ENCODE measurements at regions not wholly inside any gene's neighbourhood (a gene's known extent, or its start where the extent isn't known, plus 50 kb on each side); places are given as distances from the start of the nearest gene placed in this dataset.

DNA sequence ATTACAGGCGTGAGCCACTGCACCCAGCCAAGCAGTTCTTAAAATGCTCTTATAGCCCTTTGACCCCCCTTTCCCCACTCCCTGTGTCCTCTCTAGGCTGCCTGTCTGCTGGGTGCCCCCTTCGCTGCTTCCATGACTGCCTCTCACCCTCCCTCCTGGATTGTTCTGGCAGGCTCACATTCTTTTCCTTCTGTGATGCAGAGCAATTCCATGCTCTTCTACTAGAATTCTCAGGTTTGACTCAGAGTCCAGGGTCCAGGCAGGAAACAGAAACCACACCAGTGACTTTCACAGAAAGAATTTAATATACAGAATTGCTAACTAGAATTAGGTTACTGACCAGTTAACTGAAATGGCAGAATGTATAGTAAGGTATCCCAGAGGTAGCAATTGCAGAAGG, 244.8 kb downstream of the BAMBI start:
- no peak for DNase-seq (ENCODE audit: low read depth in 2 of 3, low spot score in 1 of 3)

GRCh38 chr10:28922861-28923260, 245.5 kb downstream of the BAMBI start:
- DNase-seq (ENCODE audit: low read depth in 2 of 3, low spot score in 1 of 3) = no peak

DNA sequence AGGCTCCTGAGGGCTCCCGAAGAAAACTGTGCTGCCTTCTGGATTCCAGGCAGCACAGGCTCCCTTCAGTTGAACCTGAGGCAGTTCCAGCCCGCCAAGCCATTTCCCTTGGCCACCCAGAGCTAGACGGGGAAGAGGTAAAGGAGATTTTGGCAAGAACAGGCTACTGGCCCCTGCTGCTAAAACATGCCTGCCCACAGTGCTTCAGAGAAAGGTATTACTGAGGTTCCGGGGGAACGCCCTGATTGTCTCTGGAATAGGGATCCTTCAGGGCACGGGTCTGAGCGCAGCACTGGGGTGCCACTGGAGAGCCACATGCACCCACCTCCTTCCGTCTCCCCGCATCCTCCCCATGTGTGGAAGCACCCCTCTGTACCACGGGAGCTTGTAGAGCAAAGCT, 247.4 kb downstream of the BAMBI start:
- DNase-seq (ENCODE audit: low read depth in 2 of 3, low spot score in 1 of 3) = no peak

DNA sequence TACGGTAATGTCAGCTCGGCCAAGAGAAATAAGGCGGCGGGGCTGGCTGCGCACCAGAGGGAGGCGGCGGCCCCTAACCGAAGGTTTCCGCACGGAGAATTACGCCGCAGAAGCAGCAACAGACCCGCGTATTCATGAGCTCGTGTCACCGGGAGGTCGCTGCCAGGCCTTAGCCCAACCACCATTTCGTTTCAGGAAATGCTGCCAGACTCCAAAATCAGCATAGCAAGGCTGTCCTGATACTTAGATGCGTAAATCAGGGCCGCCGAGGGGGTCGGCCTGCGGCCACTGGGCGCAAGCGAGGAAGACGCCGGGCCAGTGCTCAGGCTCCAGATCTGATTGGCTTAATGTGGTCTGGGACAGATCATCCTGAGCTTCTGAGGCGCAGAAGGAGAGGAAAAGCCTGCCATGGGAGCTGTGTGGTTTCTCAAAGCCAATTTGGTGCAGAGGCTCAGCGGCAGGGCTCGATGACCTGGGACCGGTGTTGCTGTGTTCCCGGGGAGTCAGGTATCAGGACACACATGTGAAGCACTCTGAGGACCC, 247.9 kb downstream of the BAMBI start:
- no peak for DNase-seq (ENCODE audit: low read depth in 2 of 3, low spot score in 1 of 3)

DNA sequence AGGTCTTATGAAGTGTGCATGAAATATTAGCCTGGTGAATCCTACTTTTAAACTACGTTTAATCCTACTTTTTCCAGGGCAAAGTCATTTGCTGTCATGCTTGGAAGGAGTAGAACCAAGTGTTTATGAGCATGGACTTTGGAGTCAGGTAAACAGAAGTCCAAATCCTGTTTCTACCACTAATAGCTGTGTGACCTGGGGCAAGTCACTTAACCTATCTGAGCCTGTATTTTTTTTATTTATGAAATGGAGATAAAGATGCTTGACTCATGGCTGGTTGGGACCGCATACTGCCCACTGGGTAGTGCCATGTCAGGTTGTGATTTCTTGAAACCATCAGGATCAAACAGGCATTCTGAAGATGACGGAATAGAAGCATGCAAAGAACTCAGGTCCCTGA, 249.6 kb downstream of the BAMBI start:
- no peak for DNase-seq (ENCODE audit: low read depth in 2 of 3, low spot score in 1 of 3)

GRCh38 chr10:28928484-28928883, 251.2 kb downstream of the BAMBI start:
- DNase-seq (ENCODE audit: low read depth in 2 of 3, low spot score in 1 of 3) = no peak

GRCh38 chr10:28929942-28930341, 252.6 kb downstream of the BAMBI start:
- no peak for DNase-seq (ENCODE audit: low read depth in 2 of 3, low spot score in 1 of 3)

DNA sequence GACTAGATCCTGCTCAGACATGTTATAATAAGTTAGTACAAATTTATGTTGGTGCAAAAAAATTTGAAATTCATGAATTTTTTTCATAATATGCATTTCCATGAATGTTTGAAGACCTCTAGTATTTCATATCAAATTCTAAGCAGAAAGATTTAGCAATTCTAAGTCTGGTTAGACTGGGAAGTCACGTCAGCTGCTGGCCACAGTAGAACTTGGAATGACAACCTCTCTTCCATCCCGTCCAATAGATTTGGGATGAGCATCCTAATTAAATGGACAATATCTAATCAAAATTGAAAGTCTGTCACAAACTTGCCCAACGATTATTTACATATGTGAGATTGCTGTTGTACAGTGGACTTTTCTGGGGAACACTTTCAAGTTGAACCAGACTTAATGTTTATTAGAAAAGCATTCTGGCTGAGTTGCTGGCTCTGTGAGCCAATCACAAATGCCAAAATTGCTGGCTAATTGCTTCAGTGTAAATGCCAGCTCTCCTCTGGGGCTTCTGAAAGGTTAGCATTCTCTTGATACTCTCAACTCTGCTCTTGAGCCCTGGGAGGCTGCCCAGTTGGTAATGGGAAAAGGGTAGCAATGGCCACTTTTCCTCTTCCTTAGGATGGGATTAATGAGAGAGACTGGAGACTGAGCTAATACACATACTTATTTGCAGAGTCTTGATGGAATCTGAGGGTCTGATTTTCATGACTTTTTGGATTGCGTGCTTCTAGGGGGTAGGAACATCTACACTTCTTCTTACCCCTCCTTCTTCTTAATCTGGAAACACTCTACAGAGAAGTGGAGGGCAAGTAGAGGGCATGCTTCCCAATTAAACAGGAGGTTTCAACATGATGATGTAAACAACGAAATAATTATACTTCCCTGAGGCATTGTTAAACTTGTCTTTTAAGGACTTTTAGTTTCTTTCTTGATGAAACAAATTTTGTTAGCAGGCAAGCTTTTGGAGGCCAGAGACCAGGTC, 253.5 kb downstream of the BAMBI start:
- no peak for DNase-seq (ENCODE audit: low read depth in 2 of 3, low spot score in 1 of 3)

GRCh38 chr10:28935061-28935460, 257.7 kb downstream of the BAMBI start:
- no peak for DNase-seq (ENCODE audit: low read depth in 2 of 3, low spot score in 1 of 3)

DNA sequence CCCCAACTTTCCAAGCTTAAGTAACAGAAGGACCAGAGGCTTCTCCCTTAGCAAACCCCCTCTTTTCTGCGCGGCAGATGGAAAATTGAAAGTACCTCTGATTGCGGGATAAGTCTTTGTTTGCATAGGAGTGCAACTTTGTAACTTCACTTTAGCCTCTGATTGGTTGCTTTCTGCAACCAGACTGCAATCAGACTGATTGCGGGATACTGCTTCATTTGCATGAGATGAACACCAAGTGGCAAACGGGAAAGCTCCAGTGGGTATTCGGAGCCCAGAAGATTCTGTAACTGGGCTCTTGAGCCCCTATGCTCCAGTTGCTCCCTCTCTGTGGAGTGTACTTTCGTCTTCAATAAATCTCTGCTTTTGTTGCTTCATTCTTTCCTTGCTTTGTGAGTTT, 260.6 kb downstream of the BAMBI start:
- DNase-seq (ENCODE audit: low read depth in 2 of 3, low spot score in 1 of 3) = no peak

- no peak for DNase-seq (ENCODE audit: low read depth in 2 of 3, low spot score in 1 of 3)
Observed at GRCh38 chr10:28938745-28939144, 261.4 kb downstream of the BAMBI start.

DNA sequence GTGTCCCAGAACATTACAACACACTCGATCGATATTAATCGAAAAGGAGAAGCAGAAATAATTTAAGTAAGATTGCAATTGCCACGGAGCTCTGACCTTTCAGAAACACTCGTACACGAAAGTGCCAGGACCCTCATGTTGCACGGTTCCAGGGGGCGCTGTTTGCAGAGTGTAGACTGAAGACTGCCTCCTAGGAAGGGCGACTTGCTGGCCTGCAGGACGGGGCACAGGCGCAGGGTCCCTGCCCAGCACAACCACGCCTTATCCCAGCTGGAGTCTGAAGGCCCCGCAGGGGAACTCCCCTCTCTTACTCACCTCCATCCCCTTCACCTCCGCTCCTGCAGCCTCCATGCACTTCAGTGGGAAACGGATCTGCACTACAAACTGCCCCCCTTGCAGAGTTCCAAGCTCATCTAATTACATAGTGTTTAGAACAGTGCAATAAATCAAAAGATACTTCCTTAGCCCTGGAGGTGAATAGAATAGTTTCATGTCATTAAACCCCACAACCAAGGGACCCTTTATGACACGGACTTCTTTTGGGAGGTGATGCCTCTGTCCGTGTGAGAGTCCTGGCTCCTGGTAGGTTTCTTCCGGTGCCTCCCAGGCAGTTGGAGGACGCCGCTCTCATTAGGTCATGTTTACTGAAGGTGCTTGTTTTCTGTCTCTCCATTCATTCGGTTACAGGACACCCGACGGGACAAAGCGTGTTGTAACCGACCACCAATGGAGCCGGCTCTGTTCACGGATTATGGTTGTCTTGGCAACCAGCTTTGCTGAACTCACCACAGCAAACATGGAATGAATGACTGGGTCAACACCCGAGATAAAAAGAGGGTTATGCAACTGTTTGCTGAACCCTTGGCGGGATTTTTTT, 262.2 kb downstream of the BAMBI start:
- no peak for DNase-seq (ENCODE audit: low read depth in 2 of 3, low spot score in 1 of 3)

DNA sequence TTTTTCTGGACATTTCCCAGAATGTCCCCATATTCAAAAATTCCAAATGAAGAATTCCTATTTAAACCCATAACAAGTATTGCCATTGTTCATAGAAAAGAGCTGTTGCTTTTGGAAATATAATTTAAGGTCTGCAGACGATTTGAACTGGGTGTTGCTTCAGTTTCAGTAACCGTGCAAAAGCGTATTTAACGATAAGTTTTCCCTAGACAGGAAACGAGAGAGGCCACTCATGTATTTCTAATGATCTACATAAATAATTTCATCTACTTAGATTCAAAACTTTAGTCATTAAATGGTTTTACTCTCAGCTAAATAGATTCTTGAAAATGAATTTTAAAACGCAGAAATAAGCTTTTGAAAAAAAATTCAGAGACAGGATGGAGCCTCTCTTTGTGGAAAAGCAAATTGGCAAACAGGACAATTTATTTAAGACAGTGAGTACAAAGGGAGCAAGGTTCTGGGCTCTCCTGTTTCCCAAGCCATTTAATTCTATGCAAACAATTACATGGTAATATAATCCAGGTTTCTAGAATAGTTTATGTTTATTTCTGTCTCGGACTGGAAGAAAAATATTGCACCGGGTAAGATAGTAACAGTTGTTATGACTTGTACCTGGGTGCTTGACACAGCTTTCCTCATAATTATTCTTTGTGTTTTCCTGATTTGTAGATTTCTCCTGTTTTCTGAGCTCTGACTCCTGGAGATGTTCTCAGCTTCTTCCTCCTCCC, 263.0 kb downstream of the BAMBI start:
- DNase-seq (ENCODE audit: low read depth in 2 of 3, low spot score in 1 of 3) = no peak

GRCh38 chr10:28942012-28942411, 264.7 kb downstream of the BAMBI start:
- DNase-seq (ENCODE audit: low read depth in 2 of 3, low spot score in 1 of 3) = no peak

DNA sequence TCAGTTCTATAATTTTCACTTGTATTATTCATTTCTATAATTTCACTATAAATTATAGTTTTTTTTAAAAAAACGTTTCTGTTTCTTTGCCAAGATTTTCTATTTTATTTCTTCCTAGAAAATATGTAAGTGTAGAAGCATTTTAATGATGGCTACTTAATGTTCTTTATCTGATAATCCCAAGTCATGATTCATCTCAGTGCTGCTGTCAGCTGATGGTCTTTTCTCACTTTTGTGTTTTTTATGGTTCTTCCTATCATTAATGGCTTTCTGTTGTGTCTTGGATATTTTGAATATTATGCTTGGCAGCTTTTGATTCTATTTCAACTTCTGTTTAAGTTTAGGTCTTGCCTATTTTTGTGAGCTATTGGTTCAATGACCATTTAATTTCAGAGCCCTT, 268.6 kb downstream of the BAMBI start:
- no peak for DNase-seq (ENCODE audit: low read depth in 2 of 3, low spot score in 1 of 3)

- no peak for DNase-seq (ENCODE audit: low read depth in 2 of 3, low spot score in 1 of 3)
Observed at GRCh38 chr10:28946479-28946878, 269.2 kb downstream of the BAMBI start.

DNA sequence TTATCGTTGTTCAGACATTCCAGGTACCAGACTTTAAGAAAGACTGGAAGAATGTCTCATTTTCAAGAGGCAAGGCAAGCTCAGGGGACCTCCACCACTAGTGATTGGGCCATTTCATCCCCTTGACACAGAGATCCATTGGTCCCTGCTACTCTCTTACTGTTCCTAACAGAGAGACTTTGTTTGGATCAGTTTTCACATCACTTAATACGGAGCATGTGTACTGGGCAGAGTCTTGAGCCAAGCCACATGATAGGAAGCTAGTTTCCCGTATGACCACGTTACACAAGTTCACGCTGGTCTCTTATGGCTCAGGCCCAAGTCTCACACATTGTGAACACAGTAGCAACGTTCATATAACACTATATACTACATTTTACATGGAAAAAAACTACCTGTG, 269.9 kb downstream of the BAMBI start:
- DNase-seq (ENCODE audit: low read depth in 2 of 3, low spot score in 1 of 3) = no peak

DNA sequence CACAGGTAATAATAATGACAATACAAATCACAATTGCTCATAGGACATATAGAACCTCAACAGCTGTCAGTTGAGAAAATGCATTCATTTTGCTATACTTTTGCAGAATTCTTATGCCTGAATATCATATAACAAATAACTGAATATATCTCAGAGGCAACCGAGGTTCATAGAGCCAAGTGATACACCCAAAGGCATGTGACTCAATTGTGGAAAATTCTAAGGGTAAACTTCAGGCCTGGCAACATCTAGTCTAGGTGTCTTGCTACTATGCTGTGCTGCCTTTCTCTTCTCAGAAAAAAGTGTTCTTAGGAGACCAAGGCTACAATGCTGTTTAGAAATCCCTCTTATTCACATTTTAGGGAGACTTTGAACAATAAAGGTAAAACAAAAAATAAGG, 270.7 kb downstream of the BAMBI start:
- DNase-seq (ENCODE audit: low read depth in 2 of 3, low spot score in 1 of 3) = no peak

GRCh38 chr10:28949005-28950004, 272.0 kb downstream of the BAMBI start:
- DNase-seq (ENCODE audit: low read depth in 2 of 3, low spot score in 1 of 3) = no peak

GRCh38 chr10:28951484-28951883, 274.2 kb downstream of the BAMBI start:
- no peak for DNase-seq (ENCODE audit: low read depth in 2 of 3, low spot score in 1 of 3)

Data from stimulated activated CD4-positive, alpha-beta T cell treated with anti-CD3 and anti-CD28 coated beads, Interleukin-12 subunit alpha, Interleukin-12 subunit beta, amount 100 ng/mL, for 48 hours (primary cell).